Liver (tissue), 7 donors: ENCODE measurements at regions not wholly inside any gene's neighbourhood (a gene's known extent, or its start where the extent isn't known, plus 50 kb on each side); places are given as distances from the start of the nearest gene placed in this dataset.

ENCODE experiments used
- DNase-seq: peaks from one replicate; pipeline ENCODE4 v3.0.0-alpha.2; 2017; ENCODE audit warnings: low spot score
- H3K27ac ChIP-seq, 2 donors: one replicate each; pipeline ENCODE4 v1.7.0; 2013; ENCODE audit warnings: inconsistent platforms in 2 of 2, low read length in 2 of 2, control low read depth in 1 of 2, low read depth in 1 of 2, mild to moderate bottlenecking in 1 of 2
- H3K27me3 ChIP-seq, 4 donors: one replicate each; pipeline versions ENCODE4 v1.6.1 to v1.7.0; 2013; ENCODE audit warnings: low read length in 3 of 4, inconsistent platforms in 1 of 4, mild to moderate bottlenecking in 1 of 4, moderate library complexity in 1 of 4; ENCODE audit not compliant: control insufficient read depth in 4 of 4, insufficient read depth in 4 of 4
- H3K36me3 ChIP-seq, 4 donors: one replicate each; pipeline versions ENCODE4 v1.6.1 to v1.7.0; 2013; ENCODE audit warnings: low read length in 3 of 4, mild to moderate bottlenecking in 3 of 4, low read depth in 1 of 4, moderate library complexity in 1 of 4; ENCODE audit not compliant: control insufficient read depth in 4 of 4, insufficient read depth in 3 of 4
- H3K4me1 ChIP-seq, 4 donors: one replicate each; pipeline versions ENCODE4 v1.6.1 to v1.7.0; 2013; ENCODE audit warnings: low read length in 3 of 4, mild to moderate bottlenecking in 3 of 4, moderate library complexity in 1 of 4; ENCODE audit not compliant: control insufficient read depth in 4 of 4, insufficient read depth in 4 of 4
- H3K4me3 ChIP-seq, 3 donors: one replicate each; pipeline versions ENCODE4 v1.6.1 to v1.7.0; 2013; ENCODE audit warnings: low read length in 3 of 3, control low read depth in 1 of 3, low read depth in 1 of 3, mild to moderate bottlenecking in 1 of 3
- H3K9ac ChIP-seq, 2 donors: one replicate each; pipeline ENCODE4 v1.7.0; 2013; ENCODE audit warnings: low read length in 2 of 2, mild to moderate bottlenecking in 2 of 2, moderate library complexity in 2 of 2, control low read depth in 1 of 2, low read depth in 1 of 2
- H3K9me3 ChIP-seq, 4 donors: one replicate each; pipeline versions ENCODE4 v1.6.1 to v1.7.0; 2013; ENCODE audit warnings: low read length in 3 of 4; ENCODE audit not compliant: control insufficient read depth in 4 of 4
- ATF3 ChIP-seq: IDR thresholded peaks from 2 replicates; pipeline ENCODE4 v1.6.1; 2016; ENCODE audit warnings: antibody characterized with exemption
- EGR1 ChIP-seq, 2 donors: IDR thresholded peaks; 2 replicates each; pipeline ENCODE4 v1.6.1; 2016 to 2018; ENCODE audit warnings: antibody characterized with exemption in 2 of 2, low read depth in 2 of 2
- FOXA1 ChIP-seq: IDR thresholded peaks from 2 replicates; pipeline ENCODE4 v1.6.1; 2016; ENCODE audit warnings: antibody characterized with exemption
- FOXA2 ChIP-seq: IDR thresholded peaks from 2 replicates; pipeline ENCODE4 v1.6.1; 2016; ENCODE audit warnings: antibody characterized with exemption
- HNF4A ChIP-seq, 2 donors: conservative IDR thresholded peaks; 2 replicates each; pipeline ENCODE4 v1.6.1; 2016; ENCODE audit warnings: antibody characterized with exemption in 2 of 2, mild to moderate bottlenecking in 2 of 2
- MAX ChIP-seq: IDR thresholded peaks from 2 replicates; pipeline ENCODE4 v1.6.1; 2016; ENCODE audit warnings: antibody characterized with exemption
- NR2F2 ChIP-seq: IDR thresholded peaks from 2 replicates; pipeline ENCODE4 v1.6.1; 2016; ENCODE audit warnings: antibody characterized with exemption
- RAD21 ChIP-seq, 2 donors: IDR thresholded peaks; 2 replicates each; pipeline ENCODE4 v1.6.1; 2016; ENCODE audit warnings: antibody characterized with exemption in 2 of 2, mild to moderate bottlenecking in 2 of 2
- REST ChIP-seq: IDR thresholded peaks from 2 replicates; pipeline ENCODE4 v1.6.1; 2016; ENCODE audit warnings: antibody characterized with exemption, mild to moderate bottlenecking
- RXRA ChIP-seq, 2 donors: IDR thresholded peaks; 2 replicates each; pipeline ENCODE4 v1.6.1; 2017 to 2018; ENCODE audit warnings: antibody characterized with exemption in 2 of 2, mild to moderate bottlenecking in 1 of 2
- TAF1 ChIP-seq: conservative IDR thresholded peaks from 2 replicates; pipeline ENCODE4 v1.6.1; 2016; ENCODE audit warnings: antibody characterized with exemption, mild to moderate bottlenecking
- WGBS: extraction: QIAGEN DNeasy Blood & Tissue Kit; methylation state at CpG from one replicate; pipeline ENCODE4 v1.1.7; 2013; 5-methylcytosine and 5-hydroxymethylcytosine counted together
- donor health status: healthy.
- donor health status: healthy.
- donor health status: healthy.
- donor health status: healthy.

- TF ChIP-seq REST, result no peak
- TF ChIP-seq ATF3, result no peak
These were observed 299.2 kb downstream of the LTN1 start (continued) for GRCh38 chr21:28693476-28693875.

- no peaks in the 10 kb centered on the region for H3K9me3 ChIP-seq
- no peaks in the 10 kb centered on the region for H3K27me3 ChIP-seq
- no peak overlapping the region for H3K9ac ChIP-seq
- H3K36me3 ChIP-seq, result no peaks in the 10 kb centered on the region
- no peak for TF ChIP-seq HNF4A (conservative IDR thresholded peaks at IDR 0.05)
- no peak for TF ChIP-seq MAX
- TF ChIP-seq FOXA1, result no peak
- TF ChIP-seq EGR1 (IDR thresholded peaks at IDR 0.05; ENCODE audit: low read depth in 2 of 2), result no peak
- no peak for TF ChIP-seq TAF1
- TF ChIP-seq FOXA2, result no peak
- no peak for TF ChIP-seq NR2F2
- no peak for TF ChIP-seq RAD21 (IDR thresholded peaks at IDR 0.05)
- TF ChIP-seq REST, result no peak
- no peak for TF ChIP-seq RXRA (IDR thresholded peaks at IDR 0.05)
- DNase-seq, result no peak
- H3K4me3 ChIP-seq, result no peak overlapping the region
- no peak overlapping the region for H3K27ac ChIP-seq
- WGBS, result 93% methylated on average over 1 of the region's 1 CpG
- no peaks in the 10 kb centered on the region for H3K4me1 ChIP-seq
These were observed 302.5 kb downstream of the LTN1 start for GRCh38 chr21:28690196-28690595.

GRCh38 chr21:28688381-28688780 is 304.3 kb downstream of the LTN1 start:
- Histone ChIP-seq H3K27me3 (no peaks in the 10 kb centered on the region), H3K9ac (no peak overlapping the region), H3K4me1 (no peaks in the 10 kb centered on the region), H3K9me3 (no peaks in the 10 kb centered on the region), H3K4me3 (no peak overlapping the region), H3K36me3 (no peaks in the 10 kb centered on the region), H3K27ac (no peak overlapping the region)
- 100% methylated on average over 1 of the region's 1 CpG for WGBS
- no peak for DNase-seq
- no peak for TF ChIP-seq RXRA (IDR thresholded peaks at IDR 0.05)
